Skeletal muscle satellite cell (primary cell): ENCODE measurements at regions not wholly inside any gene's neighbourhood (a gene's known extent, or its start where the extent isn't known, plus 50 kb on each side); places are given as distances from the start of the nearest gene placed in this dataset.
"Not testable (repeated sequence)": the region's sequence is repeated elsewhere in the genome, so short reads cannot be mapped to it uniquely, and the experiment has no call there.

Experiments
- H3K27me3 ChIP-seq: 2 replicates; pipeline ENCODE4 v1.7.0; 2013; ENCODE audit warnings: low read length; ENCODE audit not compliant: control insufficient read depth, insufficient read depth
- H3K36me3 ChIP-seq: 2 replicates; pipeline ENCODE4 v1.7.0; 2013; ENCODE audit warnings: mild to moderate bottlenecking, control low read depth, low read length; ENCODE audit not compliant: insufficient read depth
- H3K4me1 ChIP-seq: 2 replicates; pipeline ENCODE4 v1.7.0; 2013; ENCODE audit warnings: low read length; ENCODE audit not compliant: control insufficient read depth, insufficient read depth
- H3K4me2 ChIP-seq: 2 replicates; pipeline ENCODE4 v1.7.0; 2013; ENCODE audit warnings: mild to moderate bottlenecking, low read length
- H3K4me3 ChIP-seq: 2 replicates; pipeline ENCODE4 v1.7.0; 2013; ENCODE audit warnings: low read length
- H3K9ac ChIP-seq: 2 replicates; pipeline ENCODE4 v1.7.0; 2013; ENCODE audit warnings: mild to moderate bottlenecking, low read depth, low read length, moderate library complexity
- H3K9me3 ChIP-seq: replicated peaks from 2 replicates; pipeline ENCODE4 v1.7.0; 2013; ENCODE audit warnings: mild to moderate bottlenecking, control low read depth, low read length

GRCh38 chr11:57871231-57871630 is 109.6 kb downstream of the CTNND1 start:
- H3K36me3 ChIP-seq: no peaks in the 10 kb centered on the region
- no peak overlapping the region for H3K4me2 ChIP-seq
- H3K4me1 ChIP-seq: no peaks in the 10 kb centered on the region
- H3K9me3 ChIP-seq: no peaks in the 10 kb centered on the region
- H3K27me3 ChIP-seq: no peaks in the 10 kb centered on the region
- H3K9ac ChIP-seq: no peak overlapping the region
- no peak overlapping the region for H3K4me3 ChIP-seq

GRCh38 chr11:57873196-57873911 is 111.8 kb downstream of the CTNND1 start:
- H3K4me3 ChIP-seq: no peak overlapping the region
- no peaks in the 10 kb centered on the region for H3K27me3 ChIP-seq
- no peak overlapping the region for H3K9ac ChIP-seq
- H3K4me2 ChIP-seq: no peak overlapping the region
- H3K9me3 ChIP-seq: no peaks in the 10 kb centered on the region
- H3K36me3 ChIP-seq: no peaks in the 10 kb centered on the region
- H3K4me1 ChIP-seq: no peaks in the 10 kb centered on the region

- no peaks in the 10 kb centered on the region for H3K36me3 ChIP-seq
- H3K4me3 ChIP-seq: no peak overlapping the region
- peak overlapping the region; percentile 35 for H3K4me2 ChIP-seq
- H3K9me3 ChIP-seq: no peaks in the 10 kb centered on the region
- no peak overlapping the region for H3K9ac ChIP-seq
- no peaks in the 10 kb centered on the region for H3K27me3 ChIP-seq
- no peaks in the 10 kb centered on the region for H3K4me1 ChIP-seq
Measured at GRCh38 chr11:57874981-57875380, 113.4 kb downstream of the CTNND1 start.

GRCh38 chr11:57881647-57882046 is 120.0 kb downstream of the CTNND1 start:
- no peak overlapping the region for H3K4me2 ChIP-seq
- no peaks in the 10 kb centered on the region for H3K9me3 ChIP-seq
- H3K4me3 ChIP-seq: no peak overlapping the region
- H3K4me1 ChIP-seq: no peaks in the 10 kb centered on the region
- H3K36me3 ChIP-seq: no peaks in the 10 kb centered on the region
- no peaks in the 10 kb centered on the region for H3K27me3 ChIP-seq
- H3K9ac ChIP-seq: no peak overlapping the region

- H3K4me1 ChIP-seq: no peaks in the 10 kb centered on the region
- H3K4me3 ChIP-seq: no peak overlapping the region
- no peak overlapping the region for H3K4me2 ChIP-seq
- H3K27me3 ChIP-seq: no peaks in the 10 kb centered on the region
- H3K9me3 ChIP-seq: no peaks in the 10 kb centered on the region
- no peak overlapping the region for H3K9ac ChIP-seq
- no peaks in the 10 kb centered on the region for H3K36me3 ChIP-seq
Measured at GRCh38 chr11:57883630-57884029, 122.0 kb downstream of the CTNND1 start.

GRCh38 chr11:57885298-57886050 is 123.9 kb downstream of the CTNND1 start:
- H3K9me3 ChIP-seq: no peaks in the 10 kb centered on the region
- H3K4me1 ChIP-seq: no peaks in the 10 kb centered on the region
- no peak overlapping the region for H3K4me3 ChIP-seq
- no peak overlapping the region for H3K4me2 ChIP-seq
- no peak overlapping the region for H3K9ac ChIP-seq
- no peaks in the 10 kb centered on the region for H3K27me3 ChIP-seq
- H3K36me3 ChIP-seq: no peaks in the 10 kb centered on the region

GRCh38 chr11:57888386-57888785 is 126.8 kb downstream of the CTNND1 start:
- H3K9ac ChIP-seq: no peak overlapping the region
- H3K36me3 ChIP-seq: no peaks in the 10 kb centered on the region
- no peak overlapping the region for H3K4me3 ChIP-seq
- H3K4me2 ChIP-seq: no peak overlapping the region
- peaks cover 4% of the 10 kb centered on the region for H3K27me3 ChIP-seq
- H3K9me3 ChIP-seq: no peaks in the 10 kb centered on the region
- H3K4me1 ChIP-seq: no peaks in the 10 kb centered on the region

GRCh38 chr11:57890521-57890920 is 128.9 kb downstream of the CTNND1 start:
- Histone ChIP-seq H3K9me3 (no peaks in the 10 kb centered on the region), H3K36me3 (no peaks in the 10 kb centered on the region), H3K4me1 (no peaks in the 10 kb centered on the region), H3K4me2 (no peak overlapping the region), H3K9ac (no peak overlapping the region), H3K4me3 (no peak overlapping the region), H3K27me3 (peaks cover 4% of the 10 kb centered on the region)

GRCh38 chr11:57893200-57893599 is 130.5 kb upstream of the OR9Q1 start:
- not testable (repeated sequence) for H3K27me3 ChIP-seq, H3K9ac ChIP-seq, H3K4me1 ChIP-seq, H3K9me3 ChIP-seq, H3K4me2 ChIP-seq, H3K4me3 ChIP-seq, H3K36me3 ChIP-seq

GRCh38 chr11:57896361-57897145 is 127.1 kb upstream of the OR9Q1 start:
- Histone ChIP-seq H3K27me3 (peaks cover 4% of the 10 kb centered on the region), H3K4me3 (no peak overlapping the region), H3K36me3 (no peaks in the 10 kb centered on the region), H3K4me1 (no peaks in the 10 kb centered on the region), H3K4me2 (no peak overlapping the region), H3K9me3 (no peaks in the 10 kb centered on the region), H3K9ac (no peak overlapping the region)

GRCh38 chr11:57899378-57899777 is 124.3 kb upstream of the OR9Q1 start:
- Histone ChIP-seq H3K27me3 (no peaks in the 10 kb centered on the region), H3K4me3 (no peak overlapping the region), H3K9me3 (no peaks in the 10 kb centered on the region), H3K4me1 (peaks cover 9% of the 10 kb centered on the region), H3K9ac (no peak overlapping the region), H3K36me3 (no peaks in the 10 kb centered on the region), H3K4me2 (no peak overlapping the region)
